Retinal pigment epithelial cell (primary cell): ENCODE measurements at regions not wholly inside any gene's neighbourhood (a gene's known extent, or its start where the extent isn't known, plus 50 kb on each side); places are given as distances from the start of the nearest gene placed in this dataset.

Source experiments
- DNase-seq: peaks from one replicate; pipeline ENCODE4 v3.0.0-alpha.2; 2010; ENCODE audit warnings: low read depth
- H3K4me3 ChIP-seq: 2 replicates; pipeline ENCODE4 v1.5.1; 2011; ENCODE audit warnings: mild to moderate bottlenecking, low read length, control low read depth, moderate library complexity
- TF ChIP-seq, protein P1 (sequence below): conservative IDR thresholded peaks from 2 replicates; pipeline ENCODE4 v1.5.1; 2011; ENCODE audit warnings: low read depth, low read length, control low read depth, inconsistent platforms

- no peak for DNase-seq
- no peak overlapping the region for H3K4me3 ChIP-seq
- TF ChIP-seq, protein P1, sequence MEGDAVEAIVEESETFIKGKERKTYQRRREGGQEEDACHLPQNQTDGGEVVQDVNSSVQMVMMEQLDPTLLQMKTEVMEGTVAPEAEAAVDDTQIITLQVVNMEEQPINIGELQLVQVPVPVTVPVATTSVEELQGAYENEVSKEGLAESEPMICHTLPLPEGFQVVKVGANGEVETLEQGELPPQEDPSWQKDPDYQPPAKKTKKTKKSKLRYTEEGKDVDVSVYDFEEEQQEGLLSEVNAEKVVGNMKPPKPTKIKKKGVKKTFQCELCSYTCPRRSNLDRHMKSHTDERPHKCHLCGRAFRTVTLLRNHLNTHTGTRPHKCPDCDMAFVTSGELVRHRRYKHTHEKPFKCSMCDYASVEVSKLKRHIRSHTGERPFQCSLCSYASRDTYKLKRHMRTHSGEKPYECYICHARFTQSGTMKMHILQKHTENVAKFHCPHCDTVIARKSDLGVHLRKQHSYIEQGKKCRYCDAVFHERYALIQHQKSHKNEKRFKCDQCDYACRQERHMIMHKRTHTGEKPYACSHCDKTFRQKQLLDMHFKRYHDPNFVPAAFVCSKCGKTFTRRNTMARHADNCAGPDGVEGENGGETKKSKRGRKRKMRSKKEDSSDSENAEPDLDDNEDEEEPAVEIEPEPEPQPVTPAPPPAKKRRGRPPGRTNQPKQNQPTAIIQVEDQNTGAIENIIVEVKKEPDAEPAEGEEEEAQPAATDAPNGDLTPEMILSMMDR = no peak
Measured at GRCh38 chr2:144217853-144218633, 301.9 kb downstream of the ZEB2 start.

DNA sequence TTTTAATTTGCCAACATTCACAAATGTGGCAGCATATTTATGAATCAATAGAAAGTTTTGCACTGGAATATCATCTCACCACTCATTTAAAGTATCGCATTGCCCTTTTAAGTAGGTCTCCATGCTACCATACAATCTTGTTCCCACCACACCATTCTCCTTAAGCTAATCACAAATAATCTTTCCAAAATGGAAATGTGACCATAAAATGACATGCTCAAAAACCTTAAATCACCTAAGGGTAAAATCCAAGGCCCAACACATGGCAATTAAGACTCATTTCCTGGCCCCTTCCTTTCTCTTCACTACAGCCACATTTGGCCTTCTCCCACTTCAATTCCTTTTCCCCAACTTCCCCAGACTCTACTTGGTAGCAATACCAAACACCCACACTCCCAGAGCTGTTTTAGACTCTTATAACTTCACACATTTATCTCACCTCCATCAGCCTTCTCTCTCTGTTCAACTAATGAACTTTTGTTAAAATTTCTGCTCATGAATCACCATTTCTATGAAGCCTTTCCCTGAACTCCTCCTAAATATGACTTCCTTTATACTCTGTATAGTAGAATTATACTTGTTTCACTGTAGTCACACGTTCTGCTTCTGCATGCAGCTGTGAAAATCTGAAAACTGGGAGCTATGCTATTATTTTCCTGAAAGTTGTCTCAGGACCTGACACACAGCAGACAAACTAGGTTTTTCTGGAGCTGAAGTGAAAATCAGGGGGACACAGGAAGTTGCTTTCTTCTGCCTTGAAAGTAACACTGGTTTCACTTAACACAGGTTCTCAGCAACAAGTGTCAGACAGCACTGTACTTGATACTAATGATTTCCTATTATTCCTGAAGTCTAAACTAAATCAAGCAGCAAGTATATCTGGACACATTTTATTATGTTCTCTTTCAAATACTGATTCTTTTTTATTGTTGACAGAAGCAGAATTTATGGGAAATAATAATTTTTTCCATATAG lies 303.9 kb downstream of the ZEB2 start:
- no peak for DNase-seq
- TF ChIP-seq, protein P1 = no peak
- H3K4me3 ChIP-seq = no peak overlapping the region

- TF ChIP-seq, protein P1 = no peak
- no peak overlapping the region for H3K4me3 ChIP-seq
- no peak for DNase-seq
Measured at GRCh38 chr2:144215207-144215606, 304.7 kb downstream of the ZEB2 start.

DNA sequence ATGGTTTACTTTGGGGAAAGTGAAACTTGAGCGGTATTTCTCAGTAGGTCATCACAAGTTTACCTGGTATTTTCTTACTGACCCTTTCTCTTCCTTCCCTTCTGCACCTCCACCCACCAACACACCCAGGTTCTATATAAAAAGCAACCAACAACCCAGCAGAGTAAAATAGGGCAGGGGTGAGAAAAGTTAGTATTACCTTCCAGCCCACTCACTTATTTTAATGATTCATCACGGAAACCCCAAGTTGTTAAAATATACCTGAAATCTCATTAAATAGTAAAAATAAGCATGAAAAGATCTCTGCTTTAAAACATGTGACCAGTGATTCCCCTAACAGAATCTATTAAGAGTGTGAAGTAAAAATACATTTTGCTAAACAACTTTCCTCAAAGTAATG lies 306.1 kb downstream of the ZEB2 start:
- no peak for DNase-seq
- no peak overlapping the region for H3K4me3 ChIP-seq
- TF ChIP-seq, protein P1 = no peak

GRCh38 chr2:144211826-144212225 lies 308.1 kb downstream of the ZEB2 start:
- no peak overlapping the region for H3K4me3 ChIP-seq
- no peak for DNase-seq
- TF ChIP-seq, protein P1 = no peak

GRCh38 chr2:144211065-144211464 lies 308.9 kb downstream of the ZEB2 start:
- no peak for DNase-seq
- H3K4me3 ChIP-seq = no peak overlapping the region
- TF ChIP-seq, protein P1 = no peak
